T-cell (primary cell): ENCODE measurements at regions not wholly inside any gene's neighbourhood (a gene's known extent, or its start where the extent isn't known, plus 50 kb on each side); places are given as distances from the start of the nearest gene placed in this dataset.

Experiments used
- ATAC-seq, 4 experiments: fragments of 200-7000 bp in 3 of 4; fragments of 150-1000 bp in 1 of 4; cut with Tn5 transposase; replicated peaks in 1 of 4; 1 replicate in 3 of 4; 2 replicates in 1 of 4; pipeline ENCODE4 v1.10.0; 2021; ENCODE audit warnings: moderate library complexity in 3 of 4, mild to moderate bottlenecking in 2 of 4, moderate number of reproducible peaks in 1 of 4
- CTCF ChIA-PET, 2 donors: fragments of 300-600 bp; sonication (Branson Sonifier 250); formaldehyde crosslinking; loops; one replicate each; lab custom pipeline; 2022; ENCODE audit warnings: antibody characterized with exemption in 2 of 2; lab: Charles Lee
- POLR2A ChIA-PET, 2 donors: fragments of 300-600 bp; sonication (Branson Sonifier 250); formaldehyde crosslinking; loops; one replicate each; lab custom pipeline; 2022; ENCODE audit warnings: antibody characterized with exemption in 2 of 2; lab: Charles Lee
- DNase-seq, 35 experiments: peaks; one replicate each; pipeline versions ENCODE4 v3.0.0 to v3.0.0-alpha.2; 2013 to 2023
- H3K27ac ChIP-seq: one replicate; pipeline ENCODE4 v1.5.1; 2013; ENCODE audit warnings: low read length
- H3K27me3 ChIP-seq, 2 experiments: replicated peaks in 1 of 2; 1 replicate in 1 of 2; 2 replicates in 1 of 2; pipeline versions ENCODE4 v1.6.1 to v1.7.0; 2013; ENCODE audit warnings: low read length in 1 of 2, mixed read lengths in 1 of 2; ENCODE audit not compliant: control insufficient read depth in 2 of 2, insufficient read depth in 2 of 2; ENCODE audit errors: extremely low read depth in 1 of 2
- H3K36me3 ChIP-seq, 2 donors: 1 replicate in 1 of 2; 2 replicates in 1 of 2; pipeline versions ENCODE4 v1.6.1 to v1.7.0; 2013; ENCODE audit warnings: low read length in 1 of 2; ENCODE audit not compliant: control insufficient read depth in 2 of 2, insufficient read depth in 1 of 2; ENCODE audit errors: extremely low read depth in 1 of 2
- H3K4me1 ChIP-seq, 2 experiments: 1 replicate in 1 of 2; 2 replicates in 1 of 2; pipeline versions ENCODE4 v1.6.1 to v1.7.0; 2013; ENCODE audit warnings: low read length in 2 of 2, mixed read lengths in 1 of 2; ENCODE audit not compliant: insufficient read depth in 2 of 2, control insufficient read depth in 1 of 2; ENCODE audit errors: extremely low read depth in 1 of 2
- H3K4me3 ChIP-seq, 2 donors: 1 replicate in 1 of 2; 2 replicates in 1 of 2; pipeline versions ENCODE4 v1.5.1 to v1.7.0; 2013; ENCODE audit warnings: mild to moderate bottlenecking in 2 of 2, low read length in 1 of 2, moderate library complexity in 1 of 2; ENCODE audit not compliant: control insufficient read depth in 1 of 2; ENCODE audit errors: extremely low read depth in 1 of 2
- H3K9me3 ChIP-seq: 2 replicates; pipeline ENCODE4 v1.7.0; 2013
- H3K27ac Mint-ChIP-seq, 2 donors: one replicate each; pipeline ENCODE4 v1.8.0; 2020 to 2021; ENCODE audit warnings: mild to moderate bottlenecking in 2 of 2, mixed read lengths in 2 of 2
- H3K27me3 Mint-ChIP-seq, 2 donors: one replicate each; pipeline ENCODE4 v1.8.0; 2021 to 2022; ENCODE audit warnings: mixed read lengths in 2 of 2
- H3K36me3 Mint-ChIP-seq: one replicate; pipeline ENCODE4 v1.8.0; 2021; ENCODE audit warnings: mixed read lengths
- H3K4me1 Mint-ChIP-seq, 3 donors: one replicate each; pipeline ENCODE4 v1.8.0; 2020 to 2022; ENCODE audit warnings: mixed read lengths in 3 of 3, mild to moderate bottlenecking in 1 of 3
- H3K4me3 Mint-ChIP-seq, 3 donors: one replicate each; pipeline ENCODE4 v1.8.0; 2020 to 2022; ENCODE audit warnings: mild to moderate bottlenecking in 3 of 3, mixed read lengths in 3 of 3, moderate library complexity in 3 of 3
- H3K9me3 Mint-ChIP-seq, 3 donors: one replicate each; pipeline ENCODE4 v1.8.0; 2020 to 2022; ENCODE audit warnings: mixed read lengths in 3 of 3
- WGBS: methylation state at CpG from one replicate; pipeline ENCODE4 v1.1.5; 2013; ENCODE audit warnings: missing lambda C conversion rate; ENCODE audit not compliant: insufficient coverage; 5-methylcytosine and 5-hydroxymethylcytosine counted together

DNA sequence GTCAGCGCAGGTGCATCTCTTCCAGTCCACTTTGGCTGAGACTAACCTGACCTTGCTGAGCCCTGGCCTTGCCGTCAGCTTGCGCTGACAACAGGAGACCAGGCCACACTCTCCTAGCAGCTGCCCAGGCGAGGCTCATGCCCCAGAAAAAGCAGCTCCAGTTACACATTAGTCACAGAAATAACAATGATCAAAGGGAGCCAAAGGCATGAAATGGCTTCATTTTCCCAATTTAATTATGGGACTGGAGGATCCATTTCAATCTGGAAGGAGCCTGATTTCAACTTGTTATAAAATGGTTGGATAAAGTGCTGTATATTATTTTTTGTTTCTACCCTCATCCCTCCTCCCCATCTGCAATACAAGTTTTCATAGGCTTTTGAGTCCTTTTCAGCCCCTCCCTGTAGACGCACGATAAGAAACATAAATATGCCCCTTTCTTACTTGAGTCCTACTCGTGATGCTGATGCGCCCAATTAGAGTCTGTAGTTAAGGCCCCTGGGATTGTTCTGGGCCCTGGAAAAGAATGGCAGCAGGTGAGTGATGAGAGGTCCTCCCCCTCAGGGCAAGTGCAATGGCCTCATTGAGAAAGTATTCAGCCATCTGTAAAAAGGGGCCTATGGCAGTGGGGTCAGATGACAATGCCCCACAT, 376.0 kb downstream of the C12orf75 start:
- Histone ChIP-seq H3K4me1 (no peaks in the 10 kb centered on the region), H3K4me3 (no peak overlapping the region), H3K27me3 (no peaks in the 10 kb centered on the region), H3K27ac (no peak overlapping the region), H3K36me3 (no peaks in the 10 kb centered on the region), H3K9me3 (no peaks in the 10 kb centered on the region)
- ATAC-seq = no peak
- ChIA-PET CTCF (no interaction called here), POLR2A (no interaction called here)
- H3K27me3 Mint-ChIP-seq = peaks cover 5 to 8% of the 10 kb centered on the region in 2 donors
- no peak overlapping the region for H3K27ac Mint-ChIP-seq
- no peak overlapping the region for H3K4me3 Mint-ChIP-seq
- no peaks in the 10 kb centered on the region for H3K36me3 Mint-ChIP-seq
- DNase-seq = no peak
- no peaks in the 10 kb centered on the region for H3K9me3 Mint-ChIP-seq
- WGBS = 93% methylated on average over 5 of the region's 8 CpGs
- H3K4me1 Mint-ChIP-seq = no peaks in the 10 kb centered on the region

DNA sequence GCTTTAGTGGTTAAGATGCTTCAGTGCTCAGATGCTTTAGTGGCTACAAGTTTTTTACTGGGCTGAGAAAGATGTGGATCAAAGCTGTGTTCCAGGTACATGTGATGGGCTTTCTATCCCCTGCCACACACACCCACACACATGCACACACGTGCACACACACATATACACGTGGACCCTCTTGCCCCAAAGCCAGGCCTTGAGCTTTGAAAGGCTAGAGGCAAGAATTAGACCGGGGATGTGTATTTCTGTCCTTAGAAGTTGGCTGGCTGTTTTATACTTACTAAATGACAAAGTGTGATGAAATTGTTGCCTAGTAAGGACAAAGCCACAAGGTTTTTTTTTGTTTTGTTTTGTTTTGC, 376.5 kb downstream of the C12orf75 start:
- Mint-ChIP-seq H3K9me3 (no peaks in the 10 kb centered on the region), H3K4me3 (no peak overlapping the region), H3K36me3 (no peaks in the 10 kb centered on the region), H3K4me1 (no peaks in the 10 kb centered on the region), H3K27me3 (peaks cover 2 to 4% of the 10 kb centered on the region in 2 donors), H3K27ac (no peak overlapping the region)
- Histone ChIP-seq H3K36me3 (no peaks in the 10 kb centered on the region), H3K27me3 (no peaks in the 10 kb centered on the region), H3K27ac (no peak overlapping the region), H3K9me3 (no peaks in the 10 kb centered on the region), H3K4me3 (no peak overlapping the region), H3K4me1 (no peaks in the 10 kb centered on the region)
- no peak for DNase-seq
- ChIA-PET CTCF (no interaction called here), POLR2A (no interaction called here)
- no CpG with 5 or more reads among the region's 3 CpGs for WGBS
- no peak for ATAC-seq

DNA sequence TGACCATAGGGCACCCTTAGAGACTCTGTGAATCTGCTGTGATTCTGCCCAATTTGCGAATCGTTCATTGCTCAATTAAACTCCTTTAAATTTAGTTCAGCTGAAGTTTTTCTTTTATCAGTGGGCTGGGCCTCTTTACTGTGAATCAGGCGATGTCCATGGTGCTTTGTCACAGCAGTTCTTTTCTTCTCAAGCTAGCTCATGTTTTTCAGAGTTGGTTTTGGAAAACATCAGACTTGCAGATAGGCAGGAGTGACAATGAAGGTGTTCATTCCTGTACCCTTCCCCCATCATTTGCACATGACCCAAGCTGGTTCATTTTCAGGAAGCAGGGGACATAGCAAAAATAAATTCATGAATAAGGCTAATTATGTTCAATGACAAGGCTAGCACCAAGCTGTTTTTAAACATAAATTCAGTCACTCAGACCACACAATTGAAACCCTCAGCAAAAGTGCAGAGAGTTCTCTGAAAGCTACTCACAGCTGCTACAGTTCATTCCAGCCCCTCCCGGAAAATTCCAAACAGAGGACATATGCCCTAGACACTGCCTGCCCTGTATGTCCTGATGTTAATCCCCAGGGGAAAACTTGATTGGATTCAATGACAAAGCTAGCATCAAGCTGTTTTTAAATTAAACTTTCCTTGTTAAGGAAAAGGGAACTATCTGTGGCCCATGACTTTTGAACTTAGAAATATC, 383.3 kb downstream of the C12orf75 start:
- H3K36me3 ChIP-seq = no peaks in the 10 kb centered on the region
- H3K4me3 ChIP-seq = no peak overlapping the region
- Mint-ChIP-seq H3K27me3 (peaks cover 2 to 11% of the 10 kb centered on the region in 2 donors), H3K36me3 (no peaks in the 10 kb centered on the region), H3K4me1 (no peaks in the 10 kb centered on the region), H3K9me3 (peaks cover 0 to 12% (median 0%) of the 10 kb centered on the region in 3 donors), H3K27ac (no peak overlapping the region), H3K4me3 (no peak overlapping the region)
- H3K27me3 ChIP-seq = no peaks in the 10 kb centered on the region
- ChIA-PET POLR2A (no interaction called here), CTCF (no interaction called here)
- DNase-seq (no peak), ATAC-seq (no peak)
- H3K4me1 ChIP-seq = no peaks in the 10 kb centered on the region
- H3K9me3 ChIP-seq = no peaks in the 10 kb centered on the region
- WGBS = 92% methylated on average over 2 of the region's 4 CpGs
- no peak overlapping the region for H3K27ac ChIP-seq

DNA sequence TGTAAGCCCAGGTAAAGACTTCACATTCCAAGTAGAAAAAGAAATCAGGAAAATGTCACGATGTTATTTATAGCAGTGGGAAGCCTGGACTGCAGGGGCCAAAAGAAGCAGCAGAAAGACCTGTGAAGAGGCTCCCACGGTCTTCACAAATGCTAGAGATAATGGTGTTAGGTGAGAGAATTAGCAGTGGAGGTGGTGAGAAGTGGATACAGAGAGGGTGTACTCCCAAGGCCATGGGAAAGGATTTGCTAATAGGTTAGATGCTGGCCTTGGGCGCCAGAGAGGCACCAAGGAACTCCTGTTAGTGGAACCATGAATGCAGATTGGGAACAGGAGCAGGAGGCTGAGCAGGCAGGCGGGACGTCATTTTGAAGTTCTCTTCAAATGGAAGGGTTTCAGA, 386.1 kb downstream of the C12orf75 start:
- no peaks in the 10 kb centered on the region for H3K4me1 ChIP-seq
- no peaks in the 10 kb centered on the region for H3K27me3 ChIP-seq
- H3K36me3 Mint-ChIP-seq = no peaks in the 10 kb centered on the region
- DNase-seq (no peak), ATAC-seq (no peak)
- no peaks in the 10 kb centered on the region for H3K4me1 Mint-ChIP-seq
- H3K36me3 ChIP-seq = no peaks in the 10 kb centered on the region
- H3K4me3 Mint-ChIP-seq = no peak overlapping the region
- no peak overlapping the region for H3K4me3 ChIP-seq
- WGBS = 76% methylated on average over 5 of the region's 5 CpGs
- no peak overlapping the region for H3K27ac ChIP-seq
- H3K27ac Mint-ChIP-seq = no peak overlapping the region
- ChIA-PET CTCF (no interaction called here), POLR2A (no interaction called here)
- H3K27me3 Mint-ChIP-seq = peaks cover 2 to 11% of the 10 kb centered on the region in 2 donors
- no peaks in the 10 kb centered on the region for H3K9me3 ChIP-seq
- peaks cover 0 to 12% (median 5%) of the 10 kb centered on the region in 3 donors for H3K9me3 Mint-ChIP-seq

DNA sequence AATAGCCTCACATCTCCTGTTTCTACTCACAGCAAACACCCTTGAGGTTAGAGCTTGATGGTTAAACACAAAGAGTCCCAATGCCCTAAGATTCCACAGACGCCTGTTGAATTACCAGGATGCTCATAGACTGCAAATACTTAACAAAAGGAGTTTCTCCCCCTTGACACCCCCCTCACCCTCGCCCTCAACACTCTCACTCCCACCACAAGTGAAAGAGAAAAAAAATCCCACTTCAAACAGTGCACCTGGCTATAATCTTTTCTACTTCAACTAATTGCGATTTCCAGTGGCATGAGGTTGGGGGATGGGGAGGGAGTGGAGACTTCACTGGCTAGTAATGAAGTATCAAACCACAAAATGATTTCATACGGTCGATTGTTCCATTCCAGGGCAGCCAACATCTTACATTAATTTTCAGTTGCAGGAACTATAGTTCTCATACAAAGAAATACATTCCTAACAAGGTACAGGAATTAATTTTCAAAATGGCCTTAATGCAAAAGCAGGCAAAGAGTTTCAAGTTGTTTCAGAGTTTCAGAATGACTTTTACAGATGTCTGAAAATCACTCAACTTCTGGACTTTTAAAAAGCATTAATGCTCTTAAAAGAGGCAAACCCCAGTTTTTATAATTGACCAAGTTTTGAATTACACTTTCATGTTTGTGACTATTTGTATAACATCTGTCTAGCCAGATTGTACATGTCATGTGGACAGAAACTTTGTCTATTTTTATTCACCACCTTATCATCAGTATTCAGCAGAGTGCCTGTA, 390.7 kb downstream of the C12orf75 start:
- H3K27ac Mint-ChIP-seq = no peak overlapping the region
- no peak for DNase-seq

DNA sequence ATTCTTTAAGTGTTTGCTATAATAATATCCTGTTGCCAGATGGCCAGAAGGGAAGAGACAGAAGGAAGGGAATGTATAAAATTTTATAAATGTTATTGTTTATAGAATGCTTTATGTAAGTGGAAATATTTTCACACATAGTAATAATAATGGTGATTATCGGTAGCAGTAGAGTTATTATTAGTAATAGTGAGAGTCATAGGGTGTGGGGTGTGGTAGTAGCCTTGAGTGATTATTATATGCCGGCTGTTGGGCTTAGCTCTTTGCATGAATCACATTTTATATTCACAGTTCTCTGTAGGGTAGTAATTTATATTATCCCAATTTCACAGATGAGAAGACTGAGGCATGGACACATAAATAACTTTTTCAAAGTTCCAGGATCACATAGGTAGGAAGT, 391.4 kb downstream of the C12orf75 start:
- Histone ChIP-seq H3K27ac (no peak overlapping the region), H3K4me1 (no peaks in the 10 kb centered on the region), H3K36me3 (no peaks in the 10 kb centered on the region), H3K4me3 (no peak overlapping the region), H3K9me3 (no peaks in the 10 kb centered on the region), H3K27me3 (no peaks in the 10 kb centered on the region)
- POLR2A ChIA-PET = no interaction called here
- DNase-seq = no peak
- CTCF ChIA-PET = no interaction called here
- Mint-ChIP-seq H3K4me3 (no peak overlapping the region), H3K27me3 (peaks cover 2 to 3% of the 10 kb centered on the region in 2 donors), H3K9me3 (peaks cover 0 to 5% (median 5%) of the 10 kb centered on the region in 3 donors), H3K27ac (no peak overlapping the region), H3K36me3 (no peaks in the 10 kb centered on the region), H3K4me1 (no peaks in the 10 kb centered on the region)
- WGBS = no CpG with 5 or more reads among the region's 2 CpGs
- no peak for ATAC-seq

More for the DNA sequence above, 390.7 kb downstream of the C12orf75 start:
- Histone ChIP-seq H3K27ac (no peak overlapping the region), H3K27me3 (no peaks in the 10 kb centered on the region), H3K9me3 (no peaks in the 10 kb centered on the region), H3K36me3 (no peaks in the 10 kb centered on the region), H3K4me1 (no peaks in the 10 kb centered on the region), H3K4me3 (no peak overlapping the region)
- no peaks in the 10 kb centered on the region for H3K4me1 Mint-ChIP-seq
- no peaks in the 10 kb centered on the region for H3K36me3 Mint-ChIP-seq
- WGBS = no CpG with 5 or more reads among the region's 5 CpGs
- peaks cover 2 to 10% of the 10 kb centered on the region in 2 donors for H3K27me3 Mint-ChIP-seq
- no peak for ATAC-seq
- CTCF ChIA-PET = no interaction called here
- POLR2A ChIA-PET = no interaction called here
- H3K4me3 Mint-ChIP-seq = no peak overlapping the region
- H3K9me3 Mint-ChIP-seq = peaks cover 0 to 11% (median 5%) of the 10 kb centered on the region in 3 donors
